ENCODE measurements at regions not wholly inside any gene's neighbourhood (a gene's known extent, or its start where the extent isn't known, plus 50 kb on each side); places are given as distances from the start of the nearest gene placed in this dataset.

GRCh38 chr6:134823710-134824034, 126.2 kb downstream of the ALDH8A1 start:
- TF ChIP-seq Cebpa-rat (IDR thresholded peaks at IDR 0.05): no peak
- no peaks in the 10 kb centered on the region for H4K20me1 ChIP-seq
- peak overlapping the region in 1 of 11 experiments; percentile 9; a peak in 2 of 22 replicates for H3K9ac ChIP-seq
- no peaks in the 10 kb centered on the region for H3K27me3 ChIP-seq
- peak overlapping the region in 3 of 11 experiments; percentile 7 to 75 (median 45); a peak in 5 of 22 replicates for H3K4me2 ChIP-seq
- no peaks in the 10 kb centered on the region for H3K36me3 ChIP-seq
- H3K27ac ChIP-seq: peak overlapping the region in 1 of 11 experiments; percentile 27; a peak in 2 of 22 replicates
- no peak overlapping the region for H3K4me3 ChIP-seq
- H3K4me1 ChIP-seq: peaks cover 0 to 33% (median 0%) of the 10 kb centered on the region in 10 experiments; a peak in 5 of 20 replicates
- H3K9me3 ChIP-seq (replicated peaks in 1 of 11): peaks cover 25 to 41% (median 33%) of the 10 kb centered on the region in 11 experiments

GRCh38 chr6:134822920-134823709, 126.8 kb downstream of the ALDH8A1 start:
- Histone ChIP-seq H3K9ac (peak overlapping the region in 3 of 11 experiments; percentile 9 to 54 (median 35); a peak in 4 of 22 replicates), H3K27ac (peak overlapping the region in 2 of 11 experiments; percentile 24 to 27; a peak in 2 of 22 replicates), H3K36me3 (no peaks in the 10 kb centered on the region), H3K4me2 (peak overlapping the region in 3 of 11 experiments; percentile 7 to 75 (median 45); a peak in 5 of 22 replicates), H3K4me3 (no peak overlapping the region), H3K27me3 (no peaks in the 10 kb centered on the region), H4K20me1 (no peaks in the 10 kb centered on the region), H3K4me1 (peaks cover 0 to 33% (median 0%) of the 10 kb centered on the region in 10 experiments; a peak in 5 of 20 replicates), H3K9me3 (replicated peaks in 1 of 11) (peaks cover 20 to 36% (median 29%) of the 10 kb centered on the region in 11 experiments)
- no peak for TF ChIP-seq Cebpa-rat (IDR thresholded peaks at IDR 0.05)

GRCh38 chr6:134821928-134822864, 127.7 kb downstream of the ALDH8A1 start:
- Histone ChIP-seq H3K4me2 (peak overlapping the region in 2 of 11 experiments; percentile 45 to 75; a peak in 3 of 22 replicates), H3K9ac (peak overlapping the region in 2 of 11 experiments; percentile 27 to 35; a peak in 3 of 22 replicates), H3K27ac (no peak overlapping the region; a peak in 1 of 22 replicates), H3K36me3 (no peaks in the 10 kb centered on the region), H3K9me3 (replicated peaks in 1 of 11) (peaks cover 18 to 27% (median 26%) of the 10 kb centered on the region in 11 experiments), H3K27me3 (no peaks in the 10 kb centered on the region), H3K4me1 (peaks cover 0 to 28% (median 0%) of the 10 kb centered on the region in 10 experiments; a peak in 5 of 20 replicates), H3K4me3 (no peak overlapping the region), H4K20me1 (no peaks in the 10 kb centered on the region)
- TF ChIP-seq Cebpa-rat (IDR thresholded peaks at IDR 0.05): no peak

- no peaks in the 10 kb centered on the region for H3K36me3 ChIP-seq
- H3K9me3 ChIP-seq (replicated peaks in 1 of 11): peaks cover 17 to 20% (median 18%) of the 10 kb centered on the region in 11 experiments
- no peak overlapping the region for H3K4me2 ChIP-seq
- no peaks in the 10 kb centered on the region for H4K20me1 ChIP-seq
- no peaks in the 10 kb centered on the region for H3K27me3 ChIP-seq
- peak overlapping the region in 2 of 11 experiments; percentile 6 to 27; a peak in 1 of 22 replicates for H3K9ac ChIP-seq
- no peak overlapping the region for H3K27ac ChIP-seq
- H3K4me3 ChIP-seq: no peak overlapping the region
- TF ChIP-seq Cebpa-rat (IDR thresholded peaks at IDR 0.05): no peak
- peaks cover 0 to 25% (median 0%) of the 10 kb centered on the region in 10 experiments; a peak in 5 of 20 replicates for H3K4me1 ChIP-seq
These were observed 128.5 kb downstream of the ALDH8A1 start for GRCh38 chr6:134821397-134821796.

- H3K4me1 ChIP-seq: peaks cover 0 to 25% (median 0%) of the 10 kb centered on the region in 10 experiments; a peak in 5 of 20 replicates
- H3K9me3 ChIP-seq (replicated peaks in 1 of 11): peaks cover 5 to 7% (median 6%) of the 10 kb centered on the region in 11 experiments; a peak in 21 of 22 replicates
- no peaks in the 10 kb centered on the region for H3K27me3 ChIP-seq
- H3K9ac ChIP-seq: no peak overlapping the region
- no peak overlapping the region for H3K4me2 ChIP-seq
- no peak overlapping the region for H3K4me3 ChIP-seq
- H3K36me3 ChIP-seq: no peaks in the 10 kb centered on the region
- no peaks in the 10 kb centered on the region for H4K20me1 ChIP-seq
- H3K27ac ChIP-seq: no peak overlapping the region
- TF ChIP-seq Cebpa-rat (IDR thresholded peaks at IDR 0.05): no peak
These were observed 129.8 kb downstream of the ALDH8A1 start for GRCh38 chr6:134819863-134820800.

GRCh38 chr6:134819236-134819635, 130.7 kb downstream of the ALDH8A1 start:
- Histone ChIP-seq H3K9ac (no peak overlapping the region), H3K27ac (no peak overlapping the region), H3K4me3 (no peak overlapping the region), H3K27me3 (no peaks in the 10 kb centered on the region), H4K20me1 (no peaks in the 10 kb centered on the region), H3K9me3 (replicated peaks in 1 of 11) (no peaks in the 10 kb centered on the region), H3K36me3 (no peaks in the 10 kb centered on the region), H3K4me1 (peaks cover 0 to 24% (median 0%) of the 10 kb centered on the region in 10 experiments; a peak in 5 of 20 replicates), H3K4me2 (no peak overlapping the region)
- no peak for TF ChIP-seq Cebpa-rat (IDR thresholded peaks at IDR 0.05)

GRCh38 chr6:134817448-134817847, 132.5 kb downstream of the ALDH8A1 start:
- Histone ChIP-seq H3K4me1 (peaks cover 0 to 7% (median 0%) of the 10 kb centered on the region in 10 experiments; a peak in 2 of 20 replicates), H3K4me3 (no peak overlapping the region)

GRCh38 chr6:134816780-134817179, 133.1 kb downstream of the ALDH8A1 start:
- 0 out of 22 replicates have a peak overlapping the region, but pooled peaks of 1 of the 11 experiments have one; percentile 9 for H3K4me2 ChIP-seq
- no peak overlapping the region for H3K27ac ChIP-seq
- TF ChIP-seq Cebpa-rat (IDR thresholded peaks at IDR 0.05): no peak

More at GRCh38 chr6:134817448-134817847, 132.5 kb downstream of the ALDH8A1 start:
- TF ChIP-seq Cebpa-rat (IDR thresholded peaks at IDR 0.05): no peak
- Histone ChIP-seq H4K20me1 (no peaks in the 10 kb centered on the region), H3K9me3 (replicated peaks in 1 of 11) (no peaks in the 10 kb centered on the region), H3K36me3 (no peaks in the 10 kb centered on the region), H3K27me3 (no peaks in the 10 kb centered on the region), H3K9ac (no peak overlapping the region), H3K4me2 (no peak overlapping the region), H3K27ac (no peak overlapping the region)

More at GRCh38 chr6:134816780-134817179, 133.1 kb downstream of the ALDH8A1 start:
- Histone ChIP-seq H3K27me3 (no peaks in the 10 kb centered on the region), H3K4me3 (no peak overlapping the region), H4K20me1 (no peaks in the 10 kb centered on the region), H3K36me3 (no peaks in the 10 kb centered on the region), H3K9ac (no peak overlapping the region), H3K9me3 (replicated peaks in 1 of 11) (no peaks in the 10 kb centered on the region), H3K4me1 (no peaks in the 10 kb centered on the region; a peak in 1 of 20 replicates)
